MM.1S (cell line): ENCODE measurements at regions not wholly inside any gene's neighbourhood (a gene's known extent, or its start where the extent isn't known, plus 50 kb on each side); places are given as distances from the start of the nearest gene placed in this dataset.

Experiments
- CTCF ChIP-seq: fragments of 300-600 bp; sonication (generic); IDR thresholded peaks from 2 replicates; pipeline ENCODE4 v1.5.1; 2016; ENCODE audit warnings: antibody characterized with exemption, low read length, mixed read lengths
- EZH2 ChIP-seq: fragments of 300-600 bp; sonication (generic); optimal IDR thresholded peaks from 2 replicates; pipeline ENCODE3; 2017; ENCODE audit warnings: low read depth, mild to moderate bottlenecking, antibody characterized with exemption, low read length, mixed read lengths

DNA sequence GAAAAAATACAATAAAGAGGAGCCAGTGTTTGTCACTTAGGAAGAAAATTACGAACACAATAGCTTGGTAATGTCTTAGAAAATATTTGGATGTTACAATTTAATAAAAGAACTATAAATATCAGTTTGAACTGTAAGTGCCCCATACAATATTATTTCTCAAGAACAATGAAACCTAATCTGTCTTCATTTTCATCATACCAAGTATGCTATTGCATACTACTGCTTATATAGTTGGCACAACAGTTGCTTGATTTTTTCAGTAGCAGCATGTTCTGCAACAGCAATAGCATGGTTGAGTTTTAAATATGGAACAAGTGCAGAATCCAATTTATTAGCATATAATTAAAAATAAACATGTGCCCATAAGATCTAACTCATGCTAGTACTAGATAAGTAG lies 564.6 kb downstream of the C12orf50 start:
- no peak for TF ChIP-seq CTCF
- no peak for TF ChIP-seq EZH2
